ENCODE measurements at regions not wholly inside any gene's neighbourhood (a gene's known extent, or its start where the extent isn't known, plus 50 kb on each side); places are given as distances from the start of the nearest gene placed in this dataset.

GRCh38 chr7:7105800-7106582 lies 76.4 kb upstream of the C1GALT1 start:
- no peak for DNase-seq (ENCODE audit: extremely low spot score, unreplicated experiment)
- Mint-ChIP-seq H3K4me1 (ENCODE audit: unreplicated experiment) (peaks cover 5% of the 10 kb centered on the region), H3K9me3 (ENCODE audit: unreplicated experiment) (no peaks in the 10 kb centered on the region), H3K27me3 (ENCODE audit: unreplicated experiment) (no peaks in the 10 kb centered on the region), H3K27ac (ENCODE audit: unreplicated experiment) (no peak overlapping the region), H3K36me3 (ENCODE audit: unreplicated experiment) (no peaks in the 10 kb centered on the region), H3K4me3 (ENCODE audit: unreplicated experiment) (no peak overlapping the region)
- no peak for TF ChIP-seq CTCF (IDR thresholded peaks at IDR 0.05)

- H3K4me3 Mint-ChIP-seq (ENCODE audit: unreplicated experiment): no peak overlapping the region
- no peak for TF ChIP-seq CTCF (IDR thresholded peaks at IDR 0.05)
- no peak overlapping the region for H3K27ac Mint-ChIP-seq (ENCODE audit: unreplicated experiment)
- H3K27me3 Mint-ChIP-seq (ENCODE audit: unreplicated experiment): peaks cover 4% of the 10 kb centered on the region
- H3K36me3 Mint-ChIP-seq (ENCODE audit: unreplicated experiment): no peaks in the 10 kb centered on the region
- H3K4me1 Mint-ChIP-seq (ENCODE audit: unreplicated experiment): no peaks in the 10 kb centered on the region
- no peak for DNase-seq (ENCODE audit: extremely low spot score, unreplicated experiment)
- H3K9me3 Mint-ChIP-seq (ENCODE audit: unreplicated experiment): no peaks in the 10 kb centered on the region
Observed at GRCh38 chr7:7108931-7109330, 73.4 kb upstream of the C1GALT1 start.

- Mint-ChIP-seq H3K4me3 (ENCODE audit: unreplicated experiment) (no peak overlapping the region), H3K27ac (ENCODE audit: unreplicated experiment) (no peak overlapping the region), H3K9me3 (ENCODE audit: unreplicated experiment) (no peaks in the 10 kb centered on the region), H3K4me1 (ENCODE audit: unreplicated experiment) (no peaks in the 10 kb centered on the region), H3K36me3 (ENCODE audit: unreplicated experiment) (no peaks in the 10 kb centered on the region), H3K27me3 (ENCODE audit: unreplicated experiment) (peaks cover 11% of the 10 kb centered on the region)
- DNase-seq (ENCODE audit: extremely low spot score, unreplicated experiment): no peak
- TF ChIP-seq CTCF (IDR thresholded peaks at IDR 0.05): no peak
Observed at GRCh38 chr7:7109934-7110333, 72.4 kb upstream of the C1GALT1 start.

- DNase-seq (ENCODE audit: extremely low spot score, unreplicated experiment): no peak
- H3K27me3 Mint-ChIP-seq (ENCODE audit: unreplicated experiment): peaks cover 11% of the 10 kb centered on the region
- H3K27ac Mint-ChIP-seq (ENCODE audit: unreplicated experiment): no peak overlapping the region
- TF ChIP-seq CTCF (IDR thresholded peaks at IDR 0.05): no peak
- H3K9me3 Mint-ChIP-seq (ENCODE audit: unreplicated experiment): no peaks in the 10 kb centered on the region
- no peaks in the 10 kb centered on the region for H3K36me3 Mint-ChIP-seq (ENCODE audit: unreplicated experiment)
- H3K4me3 Mint-ChIP-seq (ENCODE audit: unreplicated experiment): no peak overlapping the region
- H3K4me1 Mint-ChIP-seq (ENCODE audit: unreplicated experiment): no peaks in the 10 kb centered on the region
Observed at GRCh38 chr7:7110706-7111105, 71.6 kb upstream of the C1GALT1 start.

- no peak overlapping the region for H3K4me3 Mint-ChIP-seq (ENCODE audit: unreplicated experiment)
- H3K9me3 Mint-ChIP-seq (ENCODE audit: unreplicated experiment): no peaks in the 10 kb centered on the region
- H3K27me3 Mint-ChIP-seq (ENCODE audit: unreplicated experiment): peaks cover 11% of the 10 kb centered on the region
Observed at GRCh38 chr7:7112868-7113267, 69.5 kb upstream of the C1GALT1 start.

More at GRCh38 chr7:7112868-7113267, 69.5 kb upstream of the C1GALT1 start:
- no peak for TF ChIP-seq CTCF (IDR thresholded peaks at IDR 0.05)
- no peak for DNase-seq (ENCODE audit: extremely low spot score, unreplicated experiment)
- no peak overlapping the region for H3K27ac Mint-ChIP-seq (ENCODE audit: unreplicated experiment)
- no peaks in the 10 kb centered on the region for H3K36me3 Mint-ChIP-seq (ENCODE audit: unreplicated experiment)
- no peaks in the 10 kb centered on the region for H3K4me1 Mint-ChIP-seq (ENCODE audit: unreplicated experiment)

All from osteocyte (in vitro differentiated cells).